AG09319 (cell line): ENCODE measurements at regions not wholly inside any gene's neighbourhood (a gene's known extent, or its start where the extent isn't known, plus 50 kb on each side); places are given as distances from the start of the nearest gene placed in this dataset.
A peak's percentile ranks its signal among the peaks of the same experiment; 100 is the strongest.

Experiments used
- DNase-seq: peaks from one replicate; pipeline ENCODE4 v3.0.0-alpha.2; 2010; ENCODE audit warnings: low read depth; ENCODE audit errors: extremely low read depth
- TF ChIP-seq, protein P1 (sequence below): IDR thresholded peaks from 2 replicates; pipeline ENCODE4 v1.5.1; 2011; ENCODE audit warnings: low read depth, mild to moderate bottlenecking, inconsistent platforms, low read length, moderate library complexity

DNA sequence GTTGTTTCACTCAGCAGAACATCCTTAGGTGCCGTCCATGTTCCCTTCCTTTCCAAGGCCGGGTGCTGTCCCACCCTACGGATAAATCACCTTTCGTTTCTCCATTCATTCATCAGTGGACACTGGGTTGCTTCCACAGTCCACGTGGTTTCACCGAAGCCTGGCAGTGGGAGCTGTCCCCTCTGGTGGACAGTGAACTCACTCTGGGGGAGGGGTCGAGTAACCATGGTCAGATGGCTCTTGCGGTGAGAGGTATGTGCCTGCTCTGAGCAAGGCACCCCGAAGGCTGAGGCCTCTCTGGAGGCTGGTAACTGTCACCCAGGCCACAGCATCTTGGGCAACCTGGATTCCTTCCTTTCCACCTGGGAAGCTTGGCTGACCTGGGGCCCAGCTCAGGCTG lies 61.5 kb upstream of the TWIST2 start:
- no peak for DNase-seq
- TF ChIP-seq, protein P1, sequence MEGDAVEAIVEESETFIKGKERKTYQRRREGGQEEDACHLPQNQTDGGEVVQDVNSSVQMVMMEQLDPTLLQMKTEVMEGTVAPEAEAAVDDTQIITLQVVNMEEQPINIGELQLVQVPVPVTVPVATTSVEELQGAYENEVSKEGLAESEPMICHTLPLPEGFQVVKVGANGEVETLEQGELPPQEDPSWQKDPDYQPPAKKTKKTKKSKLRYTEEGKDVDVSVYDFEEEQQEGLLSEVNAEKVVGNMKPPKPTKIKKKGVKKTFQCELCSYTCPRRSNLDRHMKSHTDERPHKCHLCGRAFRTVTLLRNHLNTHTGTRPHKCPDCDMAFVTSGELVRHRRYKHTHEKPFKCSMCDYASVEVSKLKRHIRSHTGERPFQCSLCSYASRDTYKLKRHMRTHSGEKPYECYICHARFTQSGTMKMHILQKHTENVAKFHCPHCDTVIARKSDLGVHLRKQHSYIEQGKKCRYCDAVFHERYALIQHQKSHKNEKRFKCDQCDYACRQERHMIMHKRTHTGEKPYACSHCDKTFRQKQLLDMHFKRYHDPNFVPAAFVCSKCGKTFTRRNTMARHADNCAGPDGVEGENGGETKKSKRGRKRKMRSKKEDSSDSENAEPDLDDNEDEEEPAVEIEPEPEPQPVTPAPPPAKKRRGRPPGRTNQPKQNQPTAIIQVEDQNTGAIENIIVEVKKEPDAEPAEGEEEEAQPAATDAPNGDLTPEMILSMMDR: peak; percentile 5; the same call in 1 of the 2 replicates

DNA sequence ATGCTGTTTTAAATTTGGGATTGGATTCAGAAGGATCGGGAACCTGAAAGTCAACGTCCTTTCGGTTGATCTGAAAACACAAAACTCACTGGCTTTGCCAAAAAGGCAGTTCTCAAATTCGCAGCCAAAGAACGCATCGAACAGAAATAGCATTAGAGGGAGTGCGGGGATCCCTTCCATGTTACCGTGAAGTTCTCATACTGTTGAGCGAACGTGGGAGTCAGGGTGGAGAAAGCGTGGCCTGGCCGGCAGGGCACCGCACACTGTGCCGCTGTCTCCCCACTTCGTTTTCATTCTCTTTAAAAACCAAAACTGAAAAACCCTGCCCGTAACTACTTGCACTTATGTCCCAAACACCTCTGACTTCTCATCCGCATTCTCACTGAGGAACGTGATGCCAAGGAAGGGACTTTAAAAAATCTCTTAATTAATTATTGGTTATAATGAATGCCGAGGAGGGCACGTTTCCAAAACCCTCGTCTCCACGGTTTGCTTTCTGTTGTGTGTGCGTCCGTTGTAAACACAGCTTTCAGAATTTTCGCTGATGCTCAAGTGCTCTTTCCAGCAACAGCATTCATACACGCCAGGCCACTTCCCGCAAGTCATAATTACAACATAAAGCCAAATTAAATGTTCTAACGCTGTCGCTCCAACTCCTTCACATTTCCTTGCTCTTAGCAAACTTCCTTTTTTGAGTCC lies 60.9 kb upstream of the TWIST2 start:
- TF ChIP-seq, protein P1: no peak
- no peak for DNase-seq

DNA sequence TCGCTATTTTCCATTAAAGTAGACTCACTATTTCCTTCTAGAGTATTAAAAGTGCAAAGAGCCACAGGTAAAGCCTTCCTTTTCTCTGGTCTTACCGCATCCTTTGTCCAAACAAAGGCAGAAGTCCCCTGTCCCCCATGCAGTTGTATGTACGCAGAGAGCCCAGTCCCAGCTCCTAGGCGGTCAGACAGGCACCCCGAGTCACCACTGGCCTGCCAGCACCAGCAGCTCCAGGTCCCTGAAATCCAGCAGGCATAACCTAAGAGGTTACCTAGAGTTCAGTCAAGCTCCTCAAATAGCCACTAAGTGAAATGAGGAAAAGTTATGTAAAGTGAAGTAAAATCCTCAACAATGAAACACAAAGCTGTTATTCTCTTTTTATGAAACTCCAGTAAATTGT lies 60.4 kb upstream of the TWIST2 start:
- TF ChIP-seq, protein P1: no peak
- DNase-seq: no peak

DNA sequence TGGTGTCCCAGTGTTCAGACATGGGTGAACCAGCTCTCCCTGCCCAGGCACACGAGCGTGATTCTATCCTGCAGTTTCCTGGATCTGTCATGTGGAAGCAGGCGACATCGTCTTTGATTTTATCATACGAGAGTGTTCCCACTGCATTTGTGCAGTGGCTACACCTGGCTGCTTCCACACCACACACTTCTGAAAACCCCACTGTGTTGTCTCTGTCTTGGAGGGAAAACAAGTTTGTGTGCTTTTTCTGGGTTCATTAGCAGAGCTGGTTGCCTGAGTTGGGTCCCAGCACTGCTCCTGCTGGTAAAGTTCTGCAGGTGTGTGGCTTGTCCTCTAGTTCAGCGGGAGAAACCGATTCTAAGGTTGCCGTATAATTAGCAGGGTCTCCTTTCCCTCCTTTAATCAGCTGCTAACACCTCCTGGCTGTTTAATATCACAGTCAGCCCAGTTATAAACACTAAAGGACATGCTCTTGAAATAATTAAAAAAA lies 58.5 kb upstream of the TWIST2 start:
- DNase-seq: no peak
- TF ChIP-seq, protein P1: peak; percentile 16

DNA sequence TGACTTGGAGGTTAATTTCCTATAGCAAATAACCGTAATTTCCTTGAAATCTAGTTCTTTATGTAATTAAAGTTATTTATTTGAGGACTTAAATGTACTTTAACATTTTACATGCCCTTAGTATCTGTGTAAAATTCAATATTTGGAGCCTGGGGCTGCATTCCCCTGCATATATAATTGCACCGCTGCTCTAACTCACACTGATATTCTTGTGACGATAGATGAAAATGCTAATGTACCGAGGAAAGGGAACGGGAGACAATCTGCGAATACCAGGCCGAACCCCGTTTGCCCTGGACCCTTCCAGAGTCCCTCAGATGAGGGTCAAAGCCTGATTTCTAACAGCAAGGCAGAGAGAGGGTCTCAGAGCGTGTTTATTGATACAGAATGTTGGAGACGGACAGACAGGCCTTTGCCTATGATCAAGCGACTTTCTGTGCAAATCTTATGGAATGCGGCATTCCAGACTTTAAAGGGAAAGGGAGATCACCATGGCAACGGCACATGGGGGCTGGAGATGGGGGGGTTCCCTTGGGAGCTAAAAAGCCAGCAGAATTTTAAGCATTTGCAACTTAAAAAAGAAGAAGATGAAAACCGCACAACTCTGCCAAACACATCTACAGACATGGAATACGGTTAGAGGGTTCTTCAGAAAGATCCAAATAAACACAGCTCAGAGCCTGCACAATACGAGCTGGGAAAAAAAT lies 57.6 kb upstream of the TWIST2 start:
- no peak for DNase-seq

DNA sequence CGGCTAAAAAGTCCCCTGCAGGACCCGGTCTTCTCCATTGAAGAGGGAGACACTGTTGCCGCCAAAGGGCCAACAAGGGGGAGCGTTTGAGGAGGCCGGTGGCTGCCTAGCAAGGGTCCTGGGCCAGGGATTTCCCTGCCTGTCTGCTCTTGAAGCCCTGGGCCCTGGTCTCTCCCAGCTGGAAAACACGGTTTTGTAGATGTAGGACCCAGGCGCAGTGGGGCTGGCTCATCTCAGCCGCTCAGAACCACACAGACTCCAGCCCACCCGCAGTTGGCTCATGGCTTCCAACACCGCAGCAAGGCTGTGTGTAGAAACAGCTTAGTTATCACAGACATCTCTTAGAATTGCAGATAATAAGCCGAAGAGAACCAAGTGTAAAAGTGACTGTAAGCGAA lies 57.1 kb upstream of the TWIST2 start:
- no peak for DNase-seq
- TF ChIP-seq, protein P1: no peak

More for the DNA sequence above, 57.6 kb upstream of the TWIST2 start:
- TF ChIP-seq, protein P1: no peak

DNA sequence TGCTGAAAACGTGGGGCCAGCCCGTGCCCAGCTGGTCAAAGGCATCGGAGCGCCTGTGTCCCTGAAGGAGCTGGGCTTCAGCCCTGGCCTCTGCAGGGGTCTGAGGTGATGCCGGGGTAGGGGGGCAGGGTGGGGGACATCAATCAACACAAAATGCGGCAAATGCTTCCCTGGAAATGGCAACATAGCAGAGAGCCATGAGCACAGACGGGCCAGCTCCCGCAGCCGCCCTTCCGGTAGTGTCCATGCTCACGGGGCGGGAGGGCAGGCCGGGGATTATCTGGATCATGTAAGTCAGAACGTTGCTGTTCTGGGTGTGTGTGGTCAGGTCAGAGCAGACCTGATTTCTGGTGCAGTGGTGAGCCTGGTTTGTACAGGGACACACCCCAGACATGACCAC lies 56.5 kb upstream of the TWIST2 start:
- DNase-seq: no peak
- TF ChIP-seq, protein P1: no peak
